ENCODE measurements at regions not wholly inside any gene's neighbourhood (a gene's known extent, or its start where the extent isn't known, plus 50 kb on each side); places are given as distances from the start of the nearest gene placed in this dataset.
A peak's percentile ranks its signal among the peaks of the same experiment; 100 is the strongest.

DNA sequence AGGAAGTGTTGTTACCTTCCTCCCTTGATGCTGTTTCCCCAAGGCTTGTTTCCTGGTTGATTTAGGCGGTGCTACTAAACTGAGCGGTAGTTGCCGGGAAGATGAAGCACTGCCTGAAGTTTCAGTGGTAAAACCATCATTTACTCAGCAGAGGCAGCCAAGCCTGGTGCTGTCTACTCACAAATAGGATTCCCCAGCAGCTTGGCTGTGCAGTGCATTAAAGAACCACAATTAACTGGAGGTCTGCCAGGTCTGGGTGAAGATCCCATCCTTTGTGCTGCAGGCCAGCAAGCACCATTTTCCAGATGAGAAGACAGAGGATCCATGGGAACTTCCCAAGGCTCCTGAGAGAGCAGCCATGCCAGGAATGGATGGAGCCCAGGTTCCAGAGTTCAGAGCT is 231.9 kb upstream of the E2F8 start:
- DNase-seq, result no peak

DNA sequence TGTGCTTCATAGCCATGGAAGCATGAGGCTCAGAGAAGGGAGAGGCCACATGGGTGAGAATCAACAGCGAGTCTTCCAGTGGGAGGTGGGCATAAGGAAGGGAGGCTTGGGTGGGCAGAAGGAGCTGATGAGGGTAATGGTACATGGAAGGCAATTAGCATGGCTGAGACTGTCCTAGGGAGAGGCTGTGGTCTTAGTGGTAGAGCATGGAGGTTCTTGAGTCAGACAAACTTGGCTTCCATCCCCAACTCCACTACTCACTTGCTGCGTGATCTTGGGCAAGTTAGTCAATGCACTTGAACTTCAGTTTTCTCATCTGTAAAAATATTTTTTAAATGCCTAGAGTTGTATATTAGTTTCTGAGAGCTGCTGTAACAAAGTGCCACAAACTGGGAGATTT is 227.2 kb upstream of the E2F8 start:
- DNase-seq, result no peak

DNA sequence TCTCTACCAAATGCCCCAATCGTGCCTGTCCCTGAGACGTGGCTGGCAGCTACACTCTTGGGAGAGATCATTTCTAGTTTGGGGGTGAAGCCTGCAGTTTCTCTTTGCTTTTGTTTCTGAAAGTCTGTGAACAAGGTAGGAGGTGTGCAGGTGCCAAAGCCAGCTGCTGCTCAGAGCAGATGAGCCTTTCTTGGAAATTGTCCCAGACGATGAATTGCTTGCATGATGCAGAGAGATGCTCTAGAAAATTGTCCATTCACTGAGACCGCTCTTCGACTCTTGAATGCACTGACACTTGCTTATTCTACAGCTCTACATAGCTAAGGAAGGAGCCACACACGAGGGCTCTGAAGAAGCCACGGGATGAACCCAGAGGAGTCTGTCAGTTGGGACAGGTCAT is 225.6 kb upstream of the E2F8 start:
- DNase-seq, result no peak

DNA sequence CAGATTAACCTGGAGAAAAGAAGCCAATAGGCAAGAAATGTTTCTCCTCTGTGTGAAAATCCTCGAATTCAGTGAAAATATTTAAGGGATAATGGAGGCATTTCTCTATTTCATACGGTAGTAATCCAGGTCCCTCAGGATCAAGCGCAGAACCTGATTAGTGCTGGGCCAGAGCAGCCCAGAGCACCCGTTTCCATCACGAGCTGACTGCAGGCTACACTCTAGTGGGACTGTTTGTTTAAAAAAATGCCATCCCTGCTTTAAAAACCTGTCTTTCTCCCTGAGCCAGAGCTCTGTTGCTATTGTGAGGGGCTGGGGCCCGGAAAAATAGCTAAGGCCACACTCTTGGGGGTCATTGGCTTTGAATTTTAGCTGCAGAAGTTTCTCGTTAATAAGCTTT is 223.2 kb upstream of the E2F8 start:
- no peak for DNase-seq

DNA sequence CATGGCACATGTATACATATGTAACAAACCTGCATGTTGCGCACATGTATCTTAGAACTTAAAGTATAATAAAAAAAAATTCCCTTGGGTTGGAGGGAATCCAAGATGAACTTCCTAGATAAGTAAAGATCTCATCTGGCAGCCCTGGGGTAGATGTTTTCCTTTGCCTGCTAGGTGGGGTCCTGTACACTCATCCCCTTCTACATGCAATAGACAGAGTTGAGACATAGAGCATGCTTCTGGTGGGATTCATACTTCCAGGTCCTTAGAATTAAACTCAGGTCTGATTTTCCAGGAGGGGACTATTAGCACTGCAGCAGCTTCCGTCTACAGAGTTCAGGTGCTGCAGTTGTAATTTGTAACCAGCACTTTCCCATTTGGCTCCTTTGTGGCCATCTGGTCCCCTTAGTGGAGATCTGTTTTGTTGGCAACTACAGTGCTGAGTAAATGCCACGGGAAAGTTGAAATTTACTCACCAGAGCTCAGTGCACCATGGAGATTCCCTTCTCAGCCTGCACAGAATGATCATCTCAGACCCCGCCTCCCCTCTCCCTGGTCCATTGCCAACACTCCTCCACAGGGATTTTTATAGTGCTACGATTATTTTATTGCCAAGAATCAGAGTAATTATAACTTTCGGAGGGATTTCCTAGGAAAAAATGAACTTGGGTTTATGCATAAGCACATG is 220.1 kb upstream of the E2F8 start:
- peak; percentile 20 for DNase-seq

DNA sequence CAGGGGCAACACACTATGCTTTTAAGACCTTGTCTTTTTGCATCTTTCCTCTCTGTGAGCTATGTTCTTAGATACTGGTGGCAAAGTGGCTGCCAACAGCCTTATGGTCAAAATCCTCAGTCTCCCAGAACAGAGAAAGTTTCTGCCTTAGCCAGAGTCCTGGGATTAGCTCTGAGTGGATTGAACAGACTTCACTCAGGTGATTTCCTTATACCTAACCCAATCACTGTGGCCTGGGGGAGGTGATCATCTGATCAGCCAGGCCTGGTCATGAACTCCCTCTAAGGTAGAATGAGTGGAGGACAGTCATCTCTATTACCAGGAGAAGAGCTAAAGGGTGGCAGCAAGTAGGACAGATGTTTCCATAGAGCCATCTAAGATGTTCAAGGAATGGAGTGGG is 218.5 kb upstream of the E2F8 start:
- no peak for DNase-seq

DNA sequence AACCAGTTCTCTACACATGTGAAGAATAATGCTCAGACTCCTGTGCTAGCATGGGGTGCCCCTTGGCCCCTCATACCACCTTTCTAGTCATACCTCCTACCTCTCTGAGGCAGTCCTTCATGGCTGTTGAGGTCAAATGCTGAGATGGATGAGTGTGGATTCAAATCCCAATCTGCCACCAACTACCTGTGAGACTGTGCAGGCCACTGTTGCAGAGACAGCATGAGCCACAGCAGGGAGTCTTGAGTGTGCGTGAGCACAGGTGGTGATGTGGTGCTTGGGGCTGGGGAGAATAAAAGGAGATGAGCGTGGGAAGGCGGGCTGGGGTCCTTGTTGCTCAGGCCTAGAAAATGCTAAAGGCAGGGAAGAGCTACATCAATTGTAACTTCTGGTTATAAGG is 218.0 kb upstream of the E2F8 start:
- no peak for DNase-seq

DNA sequence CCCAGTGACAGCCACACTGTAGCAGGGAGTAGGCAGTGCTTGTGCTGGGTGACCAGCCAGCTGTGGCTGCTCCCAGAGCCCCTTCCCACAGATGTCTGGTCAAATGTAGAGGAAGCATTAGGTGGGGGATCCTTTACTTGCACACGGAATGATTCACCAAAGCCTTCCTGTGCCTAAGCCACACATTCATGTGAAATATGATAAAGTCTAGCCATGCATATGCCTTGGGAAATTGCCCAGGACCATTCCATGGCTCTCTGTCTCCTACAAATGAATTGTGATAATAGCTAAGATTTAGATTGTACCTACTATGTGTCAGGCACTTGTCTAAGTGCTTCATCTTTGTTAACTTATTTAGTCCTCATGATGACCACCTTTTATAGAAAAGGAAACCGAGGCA is 217.5 kb upstream of the E2F8 start:
- DNase-seq, result no peak

DNA sequence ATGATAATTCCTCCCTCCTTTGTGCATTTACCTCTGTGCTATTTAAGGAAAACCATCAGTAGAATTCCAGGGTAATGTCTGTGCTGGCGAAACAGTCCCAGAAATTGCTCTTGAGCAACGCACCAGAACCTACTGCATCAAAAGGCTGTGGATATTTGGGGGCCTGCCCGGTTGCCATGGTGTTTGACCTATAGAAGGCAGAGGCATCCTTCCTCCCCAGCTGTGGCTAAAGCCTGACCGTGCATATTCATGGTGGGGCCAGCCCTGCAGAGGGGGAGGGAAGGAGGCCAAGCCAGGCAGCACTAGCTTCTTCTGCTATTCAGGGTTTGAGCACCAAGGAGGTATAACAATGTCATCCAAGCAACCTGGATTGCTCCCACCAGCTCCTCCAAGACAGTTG is 215.0 kb upstream of the E2F8 start:
- DNase-seq, result no peak

DNA sequence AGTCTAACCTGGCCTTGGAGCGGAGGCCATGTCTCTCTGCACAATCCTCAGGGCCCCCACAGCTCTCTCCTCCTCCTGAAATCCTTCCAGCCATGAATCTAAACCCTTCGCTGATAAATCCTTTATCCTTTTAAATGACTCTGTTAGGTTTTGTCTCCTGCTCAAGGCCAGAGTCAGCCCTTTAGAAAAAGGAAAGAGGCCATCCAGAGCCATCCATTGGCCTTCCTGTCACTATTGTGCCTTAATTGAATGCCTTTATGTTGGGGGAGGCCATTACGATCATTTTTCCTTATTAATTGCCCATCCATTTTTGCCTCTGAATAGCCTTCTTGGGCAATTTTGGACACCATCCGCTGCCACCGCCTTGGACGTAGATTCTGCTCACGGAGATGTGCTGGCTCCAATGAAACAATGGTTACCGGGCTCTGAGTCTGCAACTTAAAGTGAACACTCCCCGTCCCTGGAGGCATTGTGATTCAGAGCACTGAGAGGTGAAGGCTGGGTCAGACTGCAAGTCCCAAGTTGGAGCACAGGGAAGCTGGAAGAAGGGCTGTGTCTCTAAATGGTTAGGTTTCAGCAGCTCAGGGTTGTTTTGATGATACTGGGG is 213.0 kb upstream of the E2F8 start:
- DNase-seq, result no peak

DNA sequence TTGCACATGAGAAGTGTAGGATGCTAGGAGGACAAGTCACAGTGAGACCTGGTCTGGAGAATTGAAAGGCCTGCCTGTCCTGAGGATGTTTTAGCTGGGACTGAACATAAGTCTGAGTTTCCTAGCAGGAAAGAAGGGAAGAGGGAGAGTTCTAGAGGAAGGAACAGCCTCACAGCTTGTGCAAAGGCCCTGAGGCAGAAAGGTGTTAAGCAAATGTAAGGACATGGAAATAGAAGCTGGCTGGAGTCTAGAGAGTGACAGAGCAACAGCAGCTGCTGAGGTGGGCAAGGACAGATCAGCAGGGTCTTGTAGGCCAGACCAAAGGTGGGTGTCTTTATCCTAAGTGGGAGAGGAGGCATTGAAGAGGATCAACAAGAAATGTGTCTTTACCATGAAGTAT is 210.9 kb upstream of the E2F8 start:
- DNase-seq, result no peak

DNA sequence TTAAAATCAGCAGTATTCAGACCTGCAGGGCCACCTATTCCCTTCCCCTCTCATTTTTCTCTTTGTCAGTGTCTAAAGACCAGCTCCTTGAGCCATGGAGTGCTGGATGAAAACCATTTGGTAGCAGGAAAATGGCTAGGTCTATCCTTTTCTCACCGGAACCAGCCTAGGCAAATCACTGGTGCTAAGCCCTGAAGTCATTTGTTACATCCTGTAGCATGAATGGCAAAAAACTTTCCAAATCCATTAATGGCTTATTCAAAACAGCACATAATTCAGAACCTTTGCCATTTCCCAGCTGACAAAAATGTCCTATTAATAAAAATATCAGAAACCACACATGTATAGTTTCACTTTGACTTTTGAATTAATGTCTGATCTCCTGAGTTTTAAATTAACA is 209.5 kb upstream of the E2F8 start:
- no peak for DNase-seq

DNA sequence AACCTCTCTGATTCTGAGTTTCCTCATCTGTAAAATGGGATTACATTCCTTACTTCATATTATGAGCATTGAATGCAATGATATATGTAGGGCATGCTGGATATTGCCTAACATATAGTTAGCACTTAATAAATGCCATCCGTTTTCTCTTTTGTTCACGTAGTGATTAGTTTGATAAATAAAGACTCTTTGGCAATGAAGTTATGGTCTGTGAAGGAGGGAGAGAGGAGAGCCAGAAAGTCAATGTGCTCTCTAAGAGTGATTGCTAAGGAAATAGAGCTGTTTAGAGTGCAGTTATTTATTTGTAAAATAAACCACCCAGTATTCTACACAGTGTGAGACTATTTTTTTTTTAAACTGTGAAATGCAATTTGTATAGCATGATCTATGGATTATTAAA is 207.9 kb upstream of the E2F8 start:
- no peak for DNase-seq

DNA sequence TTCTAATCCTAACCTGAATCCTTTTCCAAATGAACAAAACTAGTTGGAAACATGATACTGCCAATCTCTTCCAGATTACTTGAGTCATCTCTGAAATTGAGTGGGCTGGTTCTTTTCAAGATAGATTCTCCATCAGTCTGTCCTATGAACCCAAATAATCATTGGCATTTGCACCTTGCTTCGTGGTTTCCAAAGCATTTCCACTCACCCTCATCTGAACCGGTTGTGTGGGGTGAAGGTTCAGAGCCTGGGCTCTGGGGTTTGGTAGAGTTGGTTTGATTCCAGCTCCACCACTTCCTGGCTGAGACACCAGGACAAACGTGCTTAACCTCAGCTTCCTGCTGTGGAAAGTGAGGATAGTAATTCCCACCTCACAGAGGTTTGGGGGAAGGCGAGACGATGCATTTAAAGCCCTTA is 206.4 kb upstream of the E2F8 start:
- DNase-seq, result no peak

DNA sequence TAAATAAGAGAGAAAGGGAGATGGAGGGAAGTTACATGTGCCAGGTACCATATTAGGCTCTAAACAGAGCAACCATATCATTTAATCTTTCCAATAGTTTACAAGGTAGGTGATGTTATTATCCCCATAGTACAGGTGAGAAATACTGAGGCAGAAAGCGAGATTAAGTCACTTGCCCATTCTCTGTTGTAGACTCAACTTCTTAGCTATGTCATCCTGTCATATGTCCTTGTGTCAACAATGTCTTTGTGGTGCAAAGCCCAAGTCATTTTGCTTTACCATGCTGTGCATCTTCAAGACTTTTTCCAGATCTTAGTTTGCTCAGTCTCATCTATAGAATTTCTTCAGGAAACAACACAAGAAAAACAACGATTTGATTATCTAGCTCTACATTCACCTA is 205.0 kb upstream of the E2F8 start:
- DNase-seq, result no peak

DNA sequence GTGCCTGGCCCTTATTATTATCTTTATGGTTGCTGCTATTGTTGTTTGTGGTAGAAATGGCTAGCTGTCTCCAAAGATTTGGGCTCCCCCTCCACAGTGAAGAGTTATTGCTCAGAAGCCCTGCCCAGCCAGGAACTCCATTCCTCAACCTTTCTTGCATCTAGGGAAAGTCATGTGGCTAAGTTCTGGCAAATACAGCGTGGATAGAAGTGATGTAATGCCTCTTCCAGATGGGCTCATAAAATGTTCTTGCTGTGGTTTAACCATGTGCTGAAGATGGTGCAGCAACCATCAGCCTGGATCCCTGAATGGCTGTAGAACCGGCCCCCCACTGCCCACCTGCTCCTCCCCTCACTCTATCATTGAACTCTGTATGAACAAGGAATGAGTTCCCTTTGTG is 203.5 kb upstream of the E2F8 start:
- DNase-seq, result no peak

DNA sequence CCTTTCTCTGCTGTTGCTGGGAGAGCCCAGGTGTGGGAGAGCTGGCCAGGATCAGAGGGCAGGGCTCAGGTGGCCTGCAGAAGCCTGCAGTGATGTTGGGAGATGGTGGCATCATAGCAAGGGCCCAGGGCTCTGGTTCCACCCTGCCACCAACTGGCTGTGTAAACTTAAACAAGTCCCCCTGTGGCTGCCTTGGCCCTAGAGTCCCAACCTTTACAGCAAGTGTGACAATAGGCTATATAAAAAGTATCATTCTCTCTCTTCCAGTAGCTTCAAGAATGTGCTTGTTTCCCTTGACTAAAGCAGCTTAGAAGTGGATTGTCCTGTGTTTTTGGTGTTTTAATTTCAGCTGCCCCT is 201.8 kb upstream of the E2F8 start:
- no peak for DNase-seq

DNA sequence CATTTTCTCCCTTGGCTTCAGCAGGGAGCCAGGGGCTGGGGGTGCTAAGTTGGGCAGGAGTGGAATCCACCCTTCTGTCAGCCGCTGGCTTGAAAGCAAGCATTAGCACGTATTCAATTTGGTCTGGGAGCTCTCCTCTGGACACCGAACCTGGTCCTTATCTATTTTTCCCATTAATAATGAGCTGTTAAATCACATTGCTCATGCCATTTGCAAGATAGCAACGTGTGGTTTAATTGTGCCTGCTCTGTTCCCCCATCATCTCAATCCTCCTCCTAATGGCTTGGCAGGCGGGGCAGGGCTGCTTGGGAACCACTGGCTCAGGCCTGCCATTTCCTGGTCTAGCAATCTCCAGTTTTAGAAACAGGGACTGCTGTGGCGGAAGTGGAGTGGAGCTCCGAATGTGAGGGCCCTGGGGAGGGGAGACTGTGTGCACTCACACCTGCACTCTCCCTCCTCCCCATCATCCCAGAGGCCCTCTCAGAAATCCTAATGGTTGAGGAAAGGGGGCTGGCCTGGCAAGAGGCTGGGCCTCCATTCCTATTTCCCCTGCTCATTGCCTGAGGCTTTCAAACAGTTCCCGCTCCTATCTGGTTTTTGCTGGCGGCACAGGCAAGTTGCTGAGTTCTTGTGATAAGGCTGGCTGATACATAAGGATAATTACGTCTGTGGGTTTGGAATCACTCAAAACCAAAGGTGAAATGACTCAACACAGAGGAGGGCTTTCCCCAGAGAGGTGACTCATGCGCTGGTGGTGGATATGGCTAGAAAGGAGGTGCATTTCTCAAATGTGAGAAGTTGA is 201.2 kb upstream of the E2F8 start:
- no peak for DNase-seq

DNA sequence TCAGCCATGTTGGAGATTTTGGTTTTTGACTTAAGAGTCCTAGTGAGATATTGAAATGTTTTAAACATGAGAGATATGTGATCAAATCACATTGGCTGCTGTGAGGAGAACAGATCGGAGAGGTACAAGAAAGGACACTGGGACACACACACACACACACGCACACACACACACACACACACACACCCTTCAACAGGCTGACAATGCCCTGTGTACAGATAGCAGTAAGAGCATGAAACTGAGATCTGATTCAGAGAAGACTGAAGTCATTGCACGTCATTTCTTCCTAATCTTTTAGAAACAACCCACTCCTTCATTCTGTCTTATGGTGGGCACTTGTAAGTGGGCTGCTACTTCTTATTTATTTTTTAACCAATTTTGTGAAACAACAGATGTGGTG is 200.5 kb upstream of the E2F8 start:
- no peak for DNase-seq

DNA sequence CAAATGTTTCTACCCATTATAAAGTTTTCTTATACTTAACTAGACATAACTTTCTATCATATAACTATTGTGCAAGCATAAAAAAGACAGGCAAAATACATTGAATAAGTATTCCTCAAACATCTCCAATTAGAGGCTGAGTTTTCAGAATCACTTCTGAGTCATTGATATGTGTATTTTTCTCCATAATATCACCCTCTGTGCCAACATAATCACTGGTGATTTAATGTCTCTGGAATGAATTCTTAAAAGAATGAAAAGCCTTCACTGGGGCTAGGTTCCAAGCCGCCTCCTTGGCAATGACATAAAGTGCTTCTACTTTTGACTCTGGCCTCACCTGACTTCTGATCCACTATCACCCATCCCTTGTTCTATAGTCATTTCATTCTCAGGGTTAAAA is 197.0 kb upstream of the E2F8 start:
- no peak for DNase-seq

DNA sequence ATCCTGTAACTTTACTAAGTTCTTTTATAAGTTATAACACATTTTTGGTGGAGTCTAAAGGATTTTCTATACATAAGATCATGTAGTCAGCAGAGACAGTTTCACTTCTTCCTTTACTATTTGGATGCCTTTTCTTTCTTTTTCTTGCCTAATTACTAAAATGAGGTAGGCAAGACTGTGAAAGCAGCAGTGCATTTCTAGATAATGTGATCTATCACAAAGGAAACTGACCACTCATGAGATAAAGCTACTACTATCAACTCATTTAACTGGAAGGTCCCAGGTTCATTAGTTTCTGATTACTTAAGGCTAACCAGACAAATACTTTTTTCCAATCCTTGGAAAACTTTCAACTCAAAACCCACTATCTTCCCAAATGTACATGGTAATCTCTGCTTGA is 196.2 kb upstream of the E2F8 start:
- DNase-seq, result no peak

DNA sequence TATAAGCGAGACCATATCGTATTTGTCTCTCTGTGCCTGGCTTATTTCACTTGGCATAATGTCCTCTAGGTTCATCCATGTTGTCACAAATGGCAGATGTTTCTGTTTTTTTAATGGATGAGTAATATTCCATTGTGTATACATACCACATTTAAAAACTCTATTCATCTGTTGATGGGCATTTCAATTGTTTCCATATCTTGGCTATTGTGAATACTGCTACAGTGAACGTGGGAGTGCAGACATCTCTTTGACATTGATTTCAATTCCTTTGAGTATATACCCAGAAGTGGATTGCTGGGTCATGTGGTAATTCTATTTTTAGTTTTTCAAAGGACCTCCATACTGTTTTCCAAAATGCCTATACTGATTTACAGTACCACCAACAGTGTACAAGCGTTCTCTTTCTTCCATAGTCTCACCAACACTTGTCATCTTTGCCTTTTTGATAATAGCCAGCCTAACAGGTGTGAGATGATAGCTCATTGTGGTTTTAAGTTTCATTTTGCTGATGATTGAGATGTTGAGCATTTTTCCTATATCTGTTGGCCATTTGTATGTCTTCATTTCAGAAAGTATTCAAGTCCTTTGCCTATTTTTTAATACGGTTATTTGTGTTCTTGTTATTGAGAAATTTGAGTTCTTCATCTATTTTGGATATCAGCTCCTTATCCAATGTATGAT is 194.7 kb upstream of the E2F8 start:
- no peak for DNase-seq

DNA sequence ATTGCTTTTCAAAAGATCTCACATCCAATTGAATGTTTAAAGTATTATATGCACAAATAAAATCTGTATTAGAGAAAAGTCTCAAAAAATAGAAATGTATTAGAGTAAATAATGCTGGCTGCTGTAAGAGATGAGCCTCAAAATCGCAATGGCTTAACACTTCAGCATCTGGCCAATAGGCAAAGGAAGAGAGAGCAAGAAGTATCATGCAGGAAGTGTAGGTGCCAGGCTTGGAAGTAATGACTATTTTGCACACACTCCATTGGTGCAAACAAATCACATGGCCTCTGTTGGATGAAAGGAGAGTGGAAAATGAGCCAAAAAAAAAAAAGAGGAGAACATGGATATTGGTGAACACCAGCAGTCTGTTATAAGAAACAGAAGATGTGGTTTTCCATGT is 193.0 kb upstream of the E2F8 start:
- no peak for DNase-seq
